ENCODE measurements at regions not wholly inside any gene's neighbourhood (a gene's known extent, or its start where the extent isn't known, plus 50 kb on each side); places are given as distances from the start of the nearest gene placed in this dataset.
"Not testable (repeated sequence)": the region's sequence is repeated elsewhere in the genome, so short reads cannot be mapped to it uniquely, and the experiment has no call there.

DNA sequence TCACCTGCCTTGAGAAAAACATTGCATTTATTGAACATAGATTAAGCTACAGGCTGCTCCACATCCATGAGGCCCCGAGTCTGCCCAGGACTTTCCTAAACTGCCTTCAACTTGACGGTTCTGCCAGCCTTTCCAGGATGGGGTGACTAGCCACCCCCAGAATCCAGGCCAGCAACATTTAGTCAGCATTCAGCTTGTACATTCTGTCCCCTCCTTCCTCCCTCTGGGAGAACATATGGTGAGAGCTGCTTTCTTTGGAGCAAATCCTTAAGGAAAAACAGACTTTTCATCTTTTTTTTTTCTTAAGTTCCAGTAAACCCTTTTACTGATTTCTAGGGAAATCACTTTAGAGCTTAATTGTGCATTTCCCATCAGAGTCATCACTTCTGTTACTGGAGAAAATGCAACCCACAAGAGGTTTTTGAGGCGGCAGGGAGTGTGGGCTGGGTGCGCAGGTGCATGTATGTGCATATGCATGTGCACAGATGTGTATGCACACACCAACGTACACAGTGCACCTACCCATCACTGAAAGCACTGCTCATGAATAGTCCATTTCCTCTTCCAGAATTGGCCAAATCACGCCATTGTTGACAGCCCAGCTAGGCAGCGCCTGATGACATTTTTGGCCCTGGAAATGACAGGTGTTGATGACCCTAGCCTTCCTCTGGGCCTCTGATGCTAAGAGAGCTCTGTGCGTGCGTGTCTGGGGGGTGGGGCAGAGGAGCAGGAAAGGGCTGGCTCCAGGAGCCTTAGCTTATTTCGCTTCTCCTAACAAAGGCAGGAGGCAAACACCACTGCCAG lies 145.6 kb downstream of the HSD17B3 start:
- DNase-seq, result no peak

DNA sequence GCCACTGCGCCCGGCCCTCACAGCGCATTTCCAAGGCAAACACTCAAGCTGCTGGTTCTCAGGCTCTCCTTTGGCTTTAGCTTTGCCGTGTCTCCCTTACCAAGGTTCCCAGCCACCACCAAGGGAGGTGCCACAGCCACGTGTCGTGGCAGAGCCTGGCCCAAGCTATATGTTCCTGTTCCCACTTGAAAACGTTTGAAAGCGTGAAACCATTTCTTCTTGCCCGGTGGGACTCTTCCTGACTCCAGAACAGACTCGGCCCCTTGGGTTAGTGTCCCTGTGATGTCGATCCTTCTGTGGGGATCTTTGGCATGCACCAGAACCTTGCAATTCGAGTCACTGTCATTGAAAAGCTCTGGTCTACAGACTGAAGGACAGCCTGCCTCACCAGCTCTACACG lies 147.9 kb downstream of the HSD17B3 start:
- DNase-seq, result no peak

DNA sequence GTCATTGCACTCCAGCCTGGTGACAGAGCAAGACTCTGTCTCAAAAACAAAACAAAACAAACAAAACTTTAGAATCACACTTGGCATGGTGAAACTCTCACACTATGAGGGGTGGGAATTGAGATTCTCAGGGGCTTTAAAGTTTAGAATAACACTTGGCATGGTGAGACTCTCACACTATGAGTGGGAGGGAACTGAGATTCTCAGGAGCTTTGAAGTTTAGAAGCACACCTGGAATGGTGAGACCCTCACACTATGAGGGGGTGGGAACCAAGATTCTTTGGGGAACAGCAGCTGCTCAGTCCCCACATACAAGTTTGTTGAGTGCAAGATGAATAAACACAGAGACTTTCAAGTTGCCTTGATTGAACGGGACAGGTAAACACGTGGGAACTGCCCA lies 149.4 kb downstream of the HSD17B3 start:
- DNase-seq, result no peak

DNA sequence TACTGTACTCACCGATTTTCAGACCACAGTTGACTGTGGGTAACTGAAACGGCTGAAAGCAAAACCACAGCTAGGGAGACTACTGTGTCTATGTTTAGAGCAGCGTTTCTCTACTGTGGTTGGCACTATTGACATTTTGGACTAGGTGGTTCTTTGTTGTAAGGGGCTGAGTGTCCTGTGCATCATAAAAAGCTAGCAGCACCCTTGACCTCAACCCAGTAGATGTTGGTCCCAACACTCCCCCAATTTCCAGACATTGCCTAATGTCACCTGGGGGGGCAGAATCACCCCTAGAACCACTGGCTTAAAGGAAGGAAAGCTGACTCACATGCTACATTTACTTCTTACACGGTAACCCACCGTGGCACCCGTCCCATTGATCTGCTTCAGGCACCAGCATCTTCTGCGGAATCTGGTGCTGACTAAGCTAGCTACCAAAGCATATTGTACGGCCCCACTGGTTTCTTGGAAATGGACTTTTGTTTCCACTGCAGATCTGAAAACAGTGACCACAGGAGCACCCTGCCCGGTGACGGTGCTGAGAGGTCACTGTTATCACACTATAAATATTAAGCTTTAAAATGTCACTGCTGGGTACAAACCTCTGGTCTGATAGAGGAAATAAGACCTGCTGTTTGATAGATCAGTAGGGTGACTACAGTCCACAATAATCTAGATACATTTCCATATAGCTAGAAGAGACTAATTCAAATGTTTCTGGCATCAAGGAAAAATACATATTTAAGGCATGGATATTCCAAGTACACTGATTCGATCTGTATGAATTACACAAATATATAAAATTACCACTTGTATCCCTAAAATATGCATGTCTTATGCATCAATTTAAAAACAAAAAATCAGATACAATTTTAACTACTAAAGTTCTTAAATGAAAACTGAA lies 151.4 kb downstream of the HSD17B3 start:
- no peak for DNase-seq

DNA sequence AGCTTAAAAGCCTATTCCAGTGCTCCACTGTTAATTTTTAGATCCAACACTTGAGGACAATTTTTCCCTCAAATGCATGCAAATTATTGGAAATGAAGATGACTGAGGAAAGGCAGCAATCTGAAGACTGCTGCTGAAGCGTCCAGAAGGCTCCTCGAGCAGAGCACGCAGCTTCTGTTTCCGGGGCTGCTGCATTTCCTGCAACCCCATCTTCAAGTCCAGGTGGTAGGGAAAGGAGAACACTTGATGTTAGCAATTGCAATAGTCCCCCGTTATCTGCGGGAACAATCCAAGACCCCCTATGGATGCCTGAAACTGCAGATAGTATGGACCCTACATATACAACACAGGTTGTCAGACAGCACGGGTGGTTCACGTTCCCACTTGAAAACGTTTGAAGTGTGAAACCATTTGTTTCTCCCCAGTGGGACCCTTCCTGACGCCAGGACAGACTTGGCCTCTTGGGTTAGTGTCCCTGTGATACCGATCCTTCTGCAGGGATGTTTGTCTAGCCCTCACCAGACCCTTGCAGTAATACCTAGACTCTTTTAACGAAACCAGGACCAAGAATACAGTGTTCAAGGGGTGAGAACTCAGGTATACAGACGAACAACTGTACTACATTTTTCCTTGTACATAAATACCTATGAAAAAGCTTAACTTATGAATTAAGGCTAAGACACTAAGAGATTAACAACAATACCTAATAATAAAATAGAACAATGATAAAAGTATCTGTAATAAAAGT lies 152.3 kb downstream of the HSD17B3 start:
- no peak for DNase-seq

DNA sequence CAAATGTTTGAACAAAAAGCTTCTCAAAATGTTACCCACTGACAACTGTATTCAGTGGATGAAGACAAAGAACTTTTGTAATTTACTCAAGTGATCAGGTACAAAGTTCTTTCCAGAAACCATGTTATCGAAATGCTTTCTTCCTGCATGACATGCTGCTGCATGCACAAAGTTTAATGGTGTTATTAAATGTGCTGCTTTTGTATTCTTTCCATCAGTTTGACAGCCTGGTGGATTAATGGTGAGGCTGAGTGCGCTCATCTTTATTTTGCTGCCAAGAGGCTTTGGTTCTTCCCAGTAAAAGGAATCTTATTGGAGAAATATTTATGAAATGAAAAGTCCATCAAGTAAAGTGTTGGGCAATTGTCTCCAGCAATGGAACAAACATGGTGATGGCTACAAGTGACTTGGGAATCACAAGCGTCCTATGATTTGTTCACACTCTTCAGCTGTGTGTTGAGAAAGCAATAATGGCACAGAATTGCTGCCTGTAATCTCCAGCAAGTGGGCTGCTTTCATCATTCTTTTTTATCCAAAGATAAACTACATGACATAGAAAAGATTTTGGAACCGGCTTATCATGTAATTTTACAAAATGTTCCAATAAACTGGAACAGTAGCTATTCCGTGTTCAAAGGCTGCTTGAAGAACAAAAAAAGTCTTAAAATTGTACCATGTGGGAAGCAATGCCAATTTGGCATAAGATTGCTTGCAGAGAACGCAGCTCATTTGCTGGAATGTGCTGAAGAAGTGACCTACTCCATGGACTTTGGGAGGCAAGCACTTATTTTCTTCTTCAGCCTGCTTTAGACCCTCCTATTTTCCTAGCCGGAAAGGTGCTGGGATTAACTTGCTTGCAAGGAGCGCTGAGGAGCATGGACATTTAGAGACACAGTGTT lies 153.1 kb downstream of the HSD17B3 start:
- DNase-seq, result no peak

DNA sequence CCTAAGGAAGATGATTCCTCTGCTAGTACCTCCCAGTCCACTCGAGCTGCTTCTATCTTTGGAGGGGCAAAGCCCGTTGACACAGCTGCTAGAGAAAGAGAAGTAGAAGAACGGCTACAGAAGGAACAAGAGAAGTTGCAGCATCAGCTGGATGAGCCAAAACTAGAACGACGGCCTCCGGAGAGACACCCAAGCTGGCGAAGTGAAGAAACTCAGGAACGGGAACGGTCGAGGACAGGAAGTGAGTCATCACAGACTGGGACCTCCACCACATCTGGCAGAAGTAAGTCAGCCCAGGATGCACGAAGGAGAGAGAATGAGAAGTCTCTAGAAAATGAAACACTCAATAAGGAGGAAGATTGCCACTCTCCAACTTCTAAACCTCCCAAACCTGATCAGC lies 154.9 kb downstream of the HSD17B3 start:
- not testable (repeated sequence) for DNase-seq

DNA sequence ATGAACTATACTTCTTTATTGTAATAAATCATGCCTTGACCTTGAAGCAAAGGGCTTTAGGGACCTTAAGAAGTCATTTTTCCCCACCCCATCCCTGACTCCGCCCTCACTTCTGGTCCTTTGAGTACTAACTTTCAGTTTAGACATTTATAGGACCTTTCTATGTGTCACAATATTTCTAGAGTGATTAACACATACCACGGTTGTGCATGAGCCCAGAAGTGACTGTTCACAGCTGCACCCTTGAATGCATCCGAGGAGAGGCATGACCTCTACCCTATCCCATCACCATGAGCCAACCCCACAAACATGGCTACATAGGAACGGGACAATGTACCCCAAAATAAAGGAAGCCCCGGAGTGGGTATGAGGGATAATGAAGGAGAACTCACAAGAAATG lies 160.3 kb downstream of the HSD17B3 start:
- peak; percentile 25 for DNase-seq

DNA sequence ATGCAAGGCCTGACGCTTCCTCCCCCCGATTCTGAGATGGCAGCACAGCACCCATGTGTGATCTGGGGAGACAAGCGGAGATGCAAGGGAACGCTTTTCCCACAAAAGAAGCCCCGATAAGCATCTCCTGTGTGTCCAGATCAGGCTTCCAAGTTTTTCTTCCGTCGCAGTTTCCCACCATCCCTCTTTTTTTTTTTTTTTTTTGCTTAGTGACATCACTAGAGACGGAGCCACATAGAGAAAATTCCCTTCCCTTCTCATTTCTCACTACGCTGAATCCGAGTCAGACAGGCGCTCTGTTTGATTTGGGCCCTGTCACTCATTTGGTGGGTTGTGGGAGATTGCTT lies 160.9 kb downstream of the HSD17B3 start:
- no peak for DNase-seq

DNA sequence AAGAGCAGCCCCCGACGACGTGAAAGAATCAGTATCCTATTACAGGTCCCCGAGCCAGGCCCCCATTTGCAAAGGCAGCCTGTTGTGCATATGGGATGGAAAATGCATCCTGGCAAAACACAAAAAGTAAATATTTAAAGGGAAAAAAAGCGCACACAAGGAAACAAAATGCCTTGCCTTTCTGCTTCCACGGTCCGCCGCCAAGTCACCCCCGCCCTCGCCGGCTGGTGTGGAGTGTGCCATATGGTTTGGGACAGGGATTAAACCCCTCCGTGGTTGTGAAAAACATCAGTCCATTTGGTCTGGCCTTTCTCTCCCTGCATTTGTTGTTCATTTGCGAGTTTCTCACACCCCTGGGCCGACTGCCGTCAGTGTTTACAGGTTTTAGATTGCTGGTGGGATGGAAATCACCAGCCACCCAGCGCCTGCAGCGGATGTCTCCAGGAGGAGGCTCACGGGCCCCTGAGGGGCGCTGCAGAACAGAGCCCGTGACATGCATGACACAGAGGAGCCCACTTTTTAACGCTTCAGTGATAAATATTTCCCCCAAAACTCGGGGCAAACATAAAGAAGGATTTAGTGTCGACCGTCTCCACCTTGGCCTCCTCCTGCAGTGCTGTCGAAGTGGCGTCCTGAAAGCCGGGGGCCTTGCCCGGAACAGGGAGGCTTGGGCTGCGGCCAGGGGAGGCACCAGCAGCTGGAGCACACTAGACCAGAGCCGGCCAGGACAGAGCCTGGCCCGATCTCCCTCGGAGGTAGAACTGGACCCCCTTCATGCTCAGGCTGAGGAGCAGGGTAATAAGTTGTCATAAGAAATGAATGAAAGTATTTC lies 161.5 kb downstream of the HSD17B3 start:
- DNase-seq, result no peak

DNA sequence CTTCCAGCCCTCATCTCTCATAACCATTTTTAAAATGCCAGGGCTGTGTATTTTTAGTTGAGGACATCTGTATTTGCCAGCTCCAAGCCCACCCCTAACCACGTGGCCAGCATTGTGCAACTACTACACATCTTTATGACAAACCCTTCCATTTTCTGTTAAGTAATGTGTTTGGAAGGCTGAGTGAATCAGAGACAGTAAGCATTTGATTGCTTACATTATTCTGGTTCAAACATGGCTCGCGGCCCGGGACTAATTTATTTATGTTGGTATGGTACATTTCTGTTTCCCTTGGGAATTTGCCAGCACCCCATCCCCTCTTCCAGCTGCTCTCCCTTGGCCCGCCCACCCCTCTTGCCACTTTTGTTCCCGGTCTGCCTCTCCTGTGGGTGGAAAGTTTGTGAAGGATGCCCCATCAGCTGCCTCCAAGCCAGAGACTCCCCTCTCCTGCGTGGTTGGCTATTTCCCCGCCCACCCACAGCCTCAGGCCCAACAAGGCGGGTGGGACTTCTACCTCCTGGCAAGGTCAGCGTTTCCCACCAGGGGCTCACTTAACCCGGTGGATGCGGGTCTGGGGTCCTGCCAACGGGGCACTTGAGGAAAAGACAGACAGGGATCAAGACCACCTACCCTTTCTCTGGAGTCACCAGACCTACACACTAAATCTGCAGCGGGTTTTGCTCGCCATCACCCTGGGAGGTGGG lies 162.2 kb downstream of the HSD17B3 start:
- peak; percentile 84 for DNase-seq

DNA sequence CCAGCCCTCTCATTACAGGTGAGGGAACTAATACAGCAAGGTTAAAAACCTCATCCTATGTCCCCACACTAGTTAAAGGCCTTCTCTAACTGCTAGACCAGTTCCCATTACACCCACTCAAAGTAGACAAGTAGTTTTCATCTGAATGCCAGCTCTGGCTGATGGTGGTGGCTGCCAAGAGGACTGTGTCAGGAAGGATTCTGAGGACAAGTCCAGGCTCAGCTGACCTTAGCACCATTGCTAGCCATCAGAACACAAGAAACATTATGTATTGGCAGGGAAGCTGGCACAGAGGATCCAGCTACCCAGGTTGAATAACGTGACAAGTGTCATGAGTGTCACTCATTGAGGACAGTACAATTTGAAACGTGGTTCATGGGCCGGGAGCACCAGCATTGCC lies 163.4 kb downstream of the HSD17B3 start:
- no peak for DNase-seq

DNA sequence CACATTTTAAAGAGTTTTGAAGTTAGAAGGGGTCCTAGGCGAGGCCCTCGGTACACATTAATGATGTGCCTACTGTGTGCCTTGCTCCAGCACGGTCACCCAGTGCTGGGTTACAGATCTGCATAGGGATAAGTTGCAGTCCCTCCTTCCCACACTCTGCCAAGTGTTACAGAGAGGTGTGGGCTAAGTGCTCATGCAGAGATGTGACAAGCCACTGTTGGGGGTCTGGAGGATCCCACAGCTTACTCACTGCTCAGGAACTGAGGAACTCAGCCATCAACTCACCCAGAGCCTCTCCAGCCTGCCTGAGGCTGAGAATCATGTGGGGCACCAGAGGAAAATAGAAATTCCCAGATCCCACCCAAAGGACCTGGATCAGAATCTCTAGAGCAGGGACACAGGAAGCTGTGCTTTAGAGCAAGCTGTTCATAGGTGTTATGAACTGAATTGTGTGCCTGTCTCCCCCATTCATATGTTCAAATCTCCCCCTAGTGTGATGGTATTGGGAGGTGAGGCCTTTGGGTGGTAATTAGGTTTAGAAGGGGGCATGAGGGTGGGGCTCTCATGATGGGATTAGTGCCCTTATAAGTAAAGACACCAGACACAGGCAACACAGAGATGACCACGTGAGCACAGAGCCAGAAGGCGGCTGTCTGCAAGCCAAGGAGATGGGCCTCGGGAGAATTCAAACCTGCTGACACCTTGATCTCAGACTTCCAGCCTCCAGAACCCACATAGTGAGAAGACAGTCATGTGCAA lies 164.1 kb downstream of the HSD17B3 start:
- peak; percentile 34 for DNase-seq

DNA sequence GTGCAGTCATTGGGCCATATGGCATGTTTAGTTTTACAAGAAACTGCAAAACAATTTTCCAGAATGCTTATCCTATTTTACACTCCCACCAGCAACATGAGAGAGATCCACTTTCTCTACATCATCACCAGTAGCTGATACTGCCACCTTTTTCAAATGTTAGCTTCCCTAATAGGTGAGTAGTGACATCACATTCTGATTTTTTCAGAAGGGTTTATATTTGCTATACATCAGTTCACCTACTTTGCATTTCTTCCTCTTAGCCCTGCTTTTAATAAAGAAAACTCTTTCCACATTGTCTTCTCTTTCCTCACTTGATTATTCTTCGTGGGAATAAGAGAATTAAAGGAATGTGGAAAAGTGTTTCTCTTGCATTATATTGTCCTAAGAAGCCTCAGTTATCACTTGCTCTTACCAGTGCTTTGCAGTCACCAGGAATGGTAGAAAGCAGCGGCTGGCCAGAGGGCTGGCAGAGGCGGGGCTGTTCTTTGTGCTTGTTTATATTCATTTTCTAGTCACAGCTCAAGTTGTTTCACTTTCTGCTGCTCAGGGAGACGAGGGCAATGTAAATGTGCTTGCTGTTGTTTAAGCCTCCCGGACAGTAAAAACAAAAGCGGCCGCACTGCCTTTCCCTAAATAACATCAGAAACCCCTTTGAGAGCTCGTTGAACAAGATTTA lies 164.8 kb downstream of the HSD17B3 start:
- peak; percentile 66 for DNase-seq

DNA sequence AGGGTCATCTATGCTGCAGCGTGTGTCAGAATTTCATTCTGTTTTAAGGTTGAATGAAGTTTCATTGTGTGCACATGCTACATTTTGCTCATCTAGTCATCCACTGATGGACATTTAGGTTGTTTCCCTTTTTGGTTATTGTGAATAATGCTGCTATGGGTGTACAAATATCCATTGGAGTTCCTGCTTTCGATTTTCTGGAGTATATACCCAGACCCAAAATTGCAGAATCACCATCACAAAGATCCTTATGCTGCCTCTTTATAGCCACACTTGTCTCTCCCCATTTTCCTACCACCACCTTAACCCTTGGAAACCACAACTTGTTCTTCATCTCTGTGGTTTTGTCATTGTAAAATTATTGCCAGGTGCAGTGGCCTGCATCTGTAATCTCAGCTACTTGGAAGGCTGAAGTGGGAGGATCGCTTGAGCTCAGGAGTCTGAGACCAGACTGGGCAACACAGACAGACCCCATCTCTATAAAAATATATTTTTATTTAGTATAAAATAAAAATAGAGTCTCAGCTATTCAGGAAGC lies 166.2 kb downstream of the HSD17B3 start:
- no peak for DNase-seq

DNA sequence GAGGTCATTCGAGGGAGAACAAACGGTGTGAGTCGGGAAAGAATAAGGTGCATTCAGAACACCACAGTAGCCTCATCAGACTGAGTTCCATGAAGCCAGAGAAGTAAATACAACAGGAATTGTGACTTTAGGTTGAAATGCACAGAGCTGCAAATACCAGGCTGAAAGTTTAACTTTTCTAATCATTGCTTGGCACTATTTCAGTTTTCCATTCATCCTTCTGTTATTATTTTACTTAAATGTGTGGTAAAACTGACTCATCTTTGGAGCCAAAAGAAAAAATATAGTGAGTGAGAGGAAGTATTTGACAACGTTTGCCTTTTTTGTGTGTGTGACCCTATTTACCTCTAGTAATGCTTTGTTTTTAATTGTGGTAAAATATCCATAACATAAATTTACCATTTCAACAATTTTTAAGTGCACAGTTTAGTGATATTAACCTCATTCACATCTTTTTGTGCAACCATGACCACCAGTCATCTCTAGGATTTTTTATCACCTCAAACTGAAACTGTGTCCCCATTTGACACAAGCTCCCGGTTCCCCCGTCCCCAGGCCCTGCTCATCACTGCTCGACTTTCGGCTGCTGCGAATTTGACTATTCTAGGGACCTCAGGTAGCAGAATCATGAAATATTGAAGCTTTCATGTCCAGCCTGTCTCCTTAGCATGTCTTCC lies 166.8 kb downstream of the HSD17B3 start:
- DNase-seq, result peak; percentile 15

DNA sequence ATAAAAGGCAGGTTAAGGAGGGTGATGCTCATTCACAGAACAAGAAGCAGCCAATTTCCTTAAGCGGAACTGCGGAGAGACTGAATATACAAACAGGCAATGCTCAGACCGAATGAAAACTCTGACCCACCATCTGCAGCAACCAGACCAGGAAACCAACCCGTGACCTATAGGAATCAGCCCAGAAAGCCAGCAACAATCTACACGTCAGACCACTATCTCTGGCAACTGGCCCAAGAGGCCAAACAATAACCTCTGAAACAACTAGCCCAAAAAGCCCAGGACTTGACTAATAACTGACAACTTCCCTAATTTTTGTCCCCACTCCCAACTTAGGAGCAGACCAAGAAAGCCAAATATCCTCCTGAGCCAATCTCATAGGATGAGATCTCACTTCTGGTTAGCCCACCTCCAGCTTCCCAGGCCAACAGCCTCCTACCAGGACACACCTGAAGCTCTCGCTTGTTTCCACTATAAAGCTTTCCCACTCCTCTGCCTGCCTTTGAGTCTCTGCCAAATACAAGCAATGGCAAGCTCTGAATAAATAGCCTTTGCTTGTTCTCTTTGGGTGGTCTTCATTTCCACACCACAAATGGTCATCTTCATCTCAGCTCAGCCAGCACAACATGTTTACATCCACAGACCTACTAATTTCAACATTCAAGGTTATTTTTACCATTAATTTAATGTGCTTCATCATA lies 168.5 kb downstream of the HSD17B3 start:
- DNase-seq, result no peak

DNA sequence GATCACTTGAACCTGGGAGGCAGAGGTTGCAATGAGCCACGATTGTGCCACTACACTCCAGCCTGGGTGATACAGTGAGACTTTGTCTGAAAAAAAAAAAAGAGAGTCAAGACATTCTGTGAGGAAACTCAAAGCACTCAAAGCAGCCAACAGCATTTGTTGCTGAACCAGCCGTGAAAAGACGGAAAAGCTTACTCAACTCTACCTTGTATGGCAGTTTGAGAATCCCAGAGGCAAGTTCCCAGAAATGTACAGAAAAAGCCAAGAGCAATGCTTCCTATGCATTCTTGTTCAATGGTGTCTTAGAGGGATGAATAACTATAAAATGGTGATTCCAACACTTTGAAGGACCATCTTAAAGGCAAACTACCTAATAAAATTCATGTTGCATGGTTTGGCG lies 170.2 kb downstream of the HSD17B3 start:
- DNase-seq, result no peak
